H1 (cell line): ENCODE measurements at regions not wholly inside any gene's neighbourhood (a gene's known extent, or its start where the extent isn't known, plus 50 kb on each side); places are given as distances from the start of the nearest gene placed in this dataset.

ENCODE experiments used
- CTCF ChIA-PET: fragments of 300-600 bp; sonication (Branson Sonifier 250); formaldehyde crosslinking; loops from one replicate; lab custom pipeline; 2021; ENCODE audit not compliant: partially characterized antibody; lab: Charles Lee
- POLR2A ChIA-PET: fragments of 300-600 bp; sonication (Branson Sonifier 250); formaldehyde crosslinking; loops from one replicate; lab custom pipeline; 2021; ENCODE audit warnings: inconsistent platforms; ENCODE audit not compliant: partially characterized antibody; lab: Charles Lee
- DNase-seq, 2 experiments: peaks; one replicate each; pipeline versions ENCODE4 v3.0.0 to v3.0.0-alpha.2; 2010 to 2022; ENCODE audit warnings: low spot score in 2 of 2, low read depth in 1 of 2, mixed read lengths in 1 of 2
- FAIRE-seq: peaks from 2 replicates; lab custom pipeline; 2011; peaks lifted over from hg19 to GRCh38; lab: Jason Lieb, UNC
- H2AFZ ChIP-seq: 2 replicates; pipeline ENCODE4 v1.8.1; 2012; ENCODE audit warnings: low read length, inconsistent platforms
- H2AK5ac ChIP-seq: 2 replicates; pipeline ENCODE4 v1.6.1; 2013; ENCODE audit warnings: low read depth, low read length
- H2BK120ac ChIP-seq: replicated peaks from 2 replicates; pipeline ENCODE3; 2013; ENCODE audit warnings: low read depth, low read length, inconsistent platforms
- H2BK12ac ChIP-seq: 2 replicates; pipeline ENCODE4 v1.6.1; 2013; ENCODE audit warnings: low read depth, low read length
- H2BK15ac ChIP-seq: 2 replicates; pipeline ENCODE4 v1.6.1; 2013; ENCODE audit warnings: low read length
- H2BK20ac ChIP-seq: 2 replicates; pipeline ENCODE4 v1.6.1; 2013; ENCODE audit warnings: low read length
- H2BK5ac ChIP-seq: 2 replicates; pipeline ENCODE4 v1.6.1; 2013; ENCODE audit warnings: low read depth, low read length
- H3K14ac ChIP-seq: 2 replicates; pipeline ENCODE4 v1.6.1; 2013; ENCODE audit warnings: inconsistent platforms; ENCODE audit not compliant: insufficient read length
- H3K18ac ChIP-seq: 2 replicates; pipeline ENCODE4 v1.6.1; 2013; ENCODE audit warnings: low read length; ENCODE audit errors: extremely low read depth
- H3K23ac ChIP-seq: 2 replicates; pipeline ENCODE4 v1.6.1; 2013; ENCODE audit warnings: inconsistent platforms; ENCODE audit not compliant: insufficient read length
- H3K23me2 ChIP-seq: 2 replicates; pipeline ENCODE4 v1.6.1; 2013; ENCODE audit warnings: low read depth, low read length
- H3K27ac ChIP-seq: 2 replicates; pipeline ENCODE4 v1.6.1; 2011; ENCODE audit warnings: low read depth, low read length, inconsistent platforms
- H3K27me3 ChIP-seq, 4 experiments: replicated peaks in 1 of 4; 1 replicate in 1 of 4; 2 replicates in 3 of 4; pipeline versions ENCODE4 v1.6.1 to v1.8.1; 2011 to 2013; ENCODE audit warnings: low read length in 3 of 4, mild to moderate bottlenecking in 3 of 4, inconsistent platforms in 2 of 4, mixed read lengths in 2 of 4, moderate library complexity in 1 of 4; ENCODE audit not compliant: control insufficient read depth in 3 of 4, insufficient read depth in 3 of 4; ENCODE audit errors: extremely low read depth in 1 of 4
- H3K36me3 ChIP-seq, 4 experiments: 2 replicates each; pipeline versions ENCODE4 v1.6.1 to v1.8.1; 2011 to 2013; ENCODE audit warnings: mild to moderate bottlenecking in 4 of 4, low read length in 3 of 4, moderate library complexity in 2 of 4, control low read depth in 1 of 4, inconsistent platforms in 1 of 4; ENCODE audit not compliant: insufficient read depth in 4 of 4, control insufficient read depth in 2 of 4
- H3K4ac ChIP-seq: replicated peaks from 2 replicates; pipeline ENCODE3; 2013; ENCODE audit warnings: low read length, low read depth, mixed read lengths, inconsistent platforms; ENCODE audit not compliant: insufficient read length
- H3K4me1 ChIP-seq, 4 experiments: replicated peaks in 1 of 4; 1 replicate in 1 of 4; 2 replicates in 3 of 4; pipeline versions ENCODE4 v1.6.1 to v1.8.1; 2011 to 2013; ENCODE audit warnings: low read length in 3 of 4, inconsistent platforms in 2 of 4, mixed read lengths in 1 of 4; ENCODE audit not compliant: insufficient read depth in 4 of 4, control insufficient read depth in 3 of 4
- H3K4me2 ChIP-seq, 2 experiments: 2 replicates each; pipeline versions ENCODE4 v1.6.1 to v1.8.1; 2011 to 2013; ENCODE audit warnings: low read depth in 2 of 2, low read length in 2 of 2, control low read depth in 1 of 2, inconsistent platforms in 1 of 2, mild to moderate bottlenecking in 1 of 2; ENCODE audit not compliant: insufficient read depth in 1 of 2
- H3K4me3 ChIP-seq, 4 experiments: fragments of 200-600, 300-600 bp in 1 of 4; sonication (generic), shearing (Covaris generic), sonication (Bioruptor Twin) in 1 of 4; 2 replicates each; pipeline versions ENCODE4 v1.5.1 to v1.8.1; 2011 to 2016; ENCODE audit warnings: low read length in 4 of 4, low read depth in 3 of 4, control low read depth in 2 of 4, inconsistent platforms in 2 of 4, mild to moderate bottlenecking in 2 of 4, mixed read lengths in 1 of 4, moderate library complexity in 1 of 4; ENCODE audit not compliant: insufficient read depth in 2 of 4; ENCODE audit errors: extremely low read depth in 1 of 4
- H3K56ac ChIP-seq: replicated peaks from 2 replicates; pipeline ENCODE3; 2013; ENCODE audit warnings: low read depth, mild to moderate bottlenecking, mixed read lengths, low read length, inconsistent platforms; ENCODE audit not compliant: insufficient read length
- H3K79me1 ChIP-seq: 2 replicates; pipeline ENCODE4 v1.6.1; 2013; ENCODE audit warnings: low read depth, low read length, control low read depth
- H3K79me2 ChIP-seq, 2 experiments: 2 replicates each; pipeline versions ENCODE4 v1.6.1 to v1.8.1; 2012 to 2013; ENCODE audit warnings: low read length in 2 of 2, mild to moderate bottlenecking in 2 of 2, inconsistent platforms in 1 of 2; ENCODE audit not compliant: insufficient read depth in 2 of 2, control insufficient read depth in 1 of 2
- H3K9ac ChIP-seq, 4 experiments: replicated peaks in 1 of 4; 1 replicate in 1 of 4; 2 replicates in 3 of 4; pipeline versions ENCODE4 v1.6.1 to v1.8.1; 2011 to 2013; ENCODE audit warnings: low read depth in 3 of 4, low read length in 3 of 4, control low read depth in 2 of 4, mild to moderate bottlenecking in 2 of 4, moderate library complexity in 2 of 4, inconsistent platforms in 1 of 4; ENCODE audit errors: extremely low read depth in 1 of 4
- H3K9me3 ChIP-seq, 2 experiments: 2 replicates each; pipeline versions ENCODE4 v1.6.1 to v1.8.1; 2012 to 2013; ENCODE audit warnings: mild to moderate bottlenecking in 2 of 2, moderate library complexity in 2 of 2, control low read depth in 1 of 2, inconsistent platforms in 1 of 2, low read depth in 1 of 2, low read length in 1 of 2, mixed read lengths in 1 of 2; ENCODE audit not compliant: insufficient read depth in 2 of 2
- H4K20me1 ChIP-seq, 2 experiments: replicated peaks in 1 of 2; 2 replicates each; pipeline versions ENCODE3 to v1.8.1; 2011 to 2013; ENCODE audit warnings: inconsistent platforms in 2 of 2, low read length in 2 of 2, mild to moderate bottlenecking in 1 of 2; ENCODE audit not compliant: insufficient read depth in 2 of 2, control insufficient read depth in 1 of 2
- H4K5ac ChIP-seq: 2 replicates; pipeline ENCODE4 v1.6.1; 2013; ENCODE audit warnings: low read length, low read depth, mixed read lengths, inconsistent platforms; ENCODE audit not compliant: insufficient read length
- H4K8ac ChIP-seq: 2 replicates; pipeline ENCODE4 v1.8.0; 2013; ENCODE audit warnings: mild to moderate bottlenecking, moderate library complexity, low read length, inconsistent platforms; ENCODE audit not compliant: insufficient read depth; ENCODE audit errors: extremely low read depth
- H4K91ac ChIP-seq: replicated peaks from 2 replicates; pipeline ENCODE3; 2013; ENCODE audit warnings: low read length, mixed read lengths, inconsistent platforms; ENCODE audit not compliant: insufficient read length
- BACH1 ChIP-seq: IDR thresholded peaks from 2 replicates; pipeline ENCODE4 v1.6.1; 2012; ENCODE audit warnings: low read length, improper control_type of control experiment
- CBX5 ChIP-seq: fragments of 300-800, 300-1000 bp; sonication (generic); IDR thresholded peaks from 2 replicates; pipeline ENCODE4 v1.7.1; 2016; ENCODE audit warnings: antibody characterized with exemption, low read length, low read depth
- CTBP2 ChIP-seq: IDR thresholded peaks from 2 replicates; pipeline ENCODE4 v1.7.0; 2011; ENCODE audit warnings: borderline replicate concordance, mild to moderate bottlenecking, moderate library complexity, mixed read lengths, low read length; ENCODE audit not compliant: insufficient read depth, insufficient read length
- POLR2AphosphoS5 ChIP-seq: IDR thresholded peaks from 2 replicates; pipeline ENCODE4 v1.6.1; 2011; ENCODE audit warnings: low read depth, low read length
- SIRT6 ChIP-seq: IDR thresholded peaks from one replicate; pipeline ENCODE4 v1.7.1; 2012; ENCODE audit warnings: low read length, inconsistent platforms
- SIX5 ChIP-seq: IDR thresholded peaks from 2 replicates; pipeline ENCODE4 v1.6.1; 2011; ENCODE audit warnings: mild to moderate bottlenecking, low read depth, low read length
- SP1 ChIP-seq: IDR thresholded peaks from 2 replicates; pipeline ENCODE4 v1.6.1; 2011; ENCODE audit warnings: low read depth, low read length
- TAF7 ChIP-seq: optimal IDR thresholded peaks from 2 replicates; pipeline ENCODE3; 2011; ENCODE audit warnings: low read depth, mild to moderate bottlenecking, inconsistent platforms, low read length, moderate library complexity, borderline replicate concordance
- TCF12 ChIP-seq: IDR thresholded peaks from 2 replicates; pipeline ENCODE4 v1.6.1; 2011; ENCODE audit warnings: low read depth, mild to moderate bottlenecking, low read length
- WGBS, 2 experiments: shearing (Covaris generic) in 1 of 2; methylation state at CpG; one replicate each; pipeline versions ENCODE4 v1.1.6 to v1.1.7; 2013 to 2015; ENCODE audit warnings: low lambda C conversion rate in 2 of 2, mixed read lengths in 2 of 2, inconsistent platforms in 1 of 2, low coverage in 1 of 2, missing lambda C conversion rate in 1 of 2; ENCODE audit not compliant: insufficient replicate concordance in 2 of 2, insufficient coverage in 1 of 2, insufficient read length in 1 of 2; ENCODE audit errors: extremely low coverage in 1 of 2, missing lambda C conversion rate in 1 of 2; 5-methylcytosine and 5-hydroxymethylcytosine counted together
- TF ChIP-seq, protein P1 (sequence below), 3 experiments: IDR thresholded peaks; 1 replicate in 2 of 3; 2 replicates in 1 of 3; pipeline versions ENCODE4 v1.5.1 to v1.6.1; 2011; ENCODE audit warnings: low read length in 3 of 3, mild to moderate bottlenecking in 3 of 3, inconsistent platforms in 2 of 3, low read depth in 1 of 3, moderate library complexity in 1 of 3; ENCODE audit not compliant: insufficient read depth in 1 of 3; ENCODE audit errors: control extremely low read depth in 1 of 3
- TF ChIP-seq, protein P2 (sequence below): IDR thresholded peaks from 2 replicates; pipeline ENCODE4 v1.6.1; 2011; ENCODE audit warnings: low read depth, mild to moderate bottlenecking, low read length; ENCODE audit not compliant: insufficient read depth
- TF ChIP-seq, protein P3 (sequence below): IDR thresholded peaks from 2 replicates; pipeline ENCODE4 v1.6.1; 2012; ENCODE audit warnings: inconsistent platforms

DNA sequence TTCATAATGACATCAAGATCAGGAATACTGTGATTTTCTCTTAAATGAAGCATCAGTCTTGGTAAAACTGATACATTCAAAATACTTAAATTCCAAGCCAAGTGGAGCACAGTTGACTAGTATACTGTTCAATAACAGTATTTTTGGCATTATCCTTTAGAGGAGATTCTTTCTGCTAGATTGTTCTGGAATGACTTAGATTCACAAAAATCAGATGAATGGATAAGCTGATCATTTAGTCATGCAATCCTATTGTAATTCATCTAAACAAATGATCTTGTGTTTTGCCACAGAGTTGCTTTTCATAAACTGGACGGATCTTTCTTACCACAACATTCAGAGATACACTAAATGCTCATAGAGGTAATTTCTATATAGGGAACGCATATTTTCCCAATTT lies 232.0 kb downstream of the CXXC4 start:
- CTCF ChIA-PET: interaction anchor here (0.6 kb wide), 1 partner anchor 954 kb away, joined by 4 read pairs; no protein-coding TSS in a partner anchor
- Histone ChIP-seq H3K9ac (no peak overlapping the region), H2BK15ac (no peak overlapping the region), H4K8ac (no peak overlapping the region), H2AK5ac (no peak overlapping the region), H3K27me3 (no peaks in the 10 kb centered on the region), H2AFZ (no peak overlapping the region), H2BK5ac (no peak overlapping the region), H3K23me2 (no peaks in the 10 kb centered on the region), H3K9me3 (no peaks in the 10 kb centered on the region), H3K36me3 (no peaks in the 10 kb centered on the region), H3K23ac (no peak overlapping the region), H2BK120ac (no peak overlapping the region), H3K79me1 (no peaks in the 10 kb centered on the region), H3K4me2 (no peak overlapping the region), H3K14ac (no peak overlapping the region), H4K20me1 (no peaks in the 10 kb centered on the region), H3K18ac (no peak overlapping the region), H3K4me1 (no peaks in the 10 kb centered on the region), H3K56ac (no peak overlapping the region), H3K4me3 (no peak overlapping the region), H3K79me2 (no peaks in the 10 kb centered on the region), H2BK12ac (no peak overlapping the region), H3K27ac (no peak overlapping the region), H3K4ac (no peak overlapping the region), H4K91ac (no peak overlapping the region), H4K5ac (no peak overlapping the region), H2BK20ac (no peak overlapping the region)
- 88% methylated on average over 2 of the region's 2 CpGs; no CpG with 5 or more reads in 1 of the 2 experiments for WGBS, 2 experiments
- POLR2A ChIA-PET: no interaction called here
- DNase-seq: no peak
- FAIRE-seq: no peak
- TF ChIP-seq, protein P1, sequence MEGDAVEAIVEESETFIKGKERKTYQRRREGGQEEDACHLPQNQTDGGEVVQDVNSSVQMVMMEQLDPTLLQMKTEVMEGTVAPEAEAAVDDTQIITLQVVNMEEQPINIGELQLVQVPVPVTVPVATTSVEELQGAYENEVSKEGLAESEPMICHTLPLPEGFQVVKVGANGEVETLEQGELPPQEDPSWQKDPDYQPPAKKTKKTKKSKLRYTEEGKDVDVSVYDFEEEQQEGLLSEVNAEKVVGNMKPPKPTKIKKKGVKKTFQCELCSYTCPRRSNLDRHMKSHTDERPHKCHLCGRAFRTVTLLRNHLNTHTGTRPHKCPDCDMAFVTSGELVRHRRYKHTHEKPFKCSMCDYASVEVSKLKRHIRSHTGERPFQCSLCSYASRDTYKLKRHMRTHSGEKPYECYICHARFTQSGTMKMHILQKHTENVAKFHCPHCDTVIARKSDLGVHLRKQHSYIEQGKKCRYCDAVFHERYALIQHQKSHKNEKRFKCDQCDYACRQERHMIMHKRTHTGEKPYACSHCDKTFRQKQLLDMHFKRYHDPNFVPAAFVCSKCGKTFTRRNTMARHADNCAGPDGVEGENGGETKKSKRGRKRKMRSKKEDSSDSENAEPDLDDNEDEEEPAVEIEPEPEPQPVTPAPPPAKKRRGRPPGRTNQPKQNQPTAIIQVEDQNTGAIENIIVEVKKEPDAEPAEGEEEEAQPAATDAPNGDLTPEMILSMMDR (IDR thresholded peaks at IDR 0.05; ENCODE audit: control extremely low read depth in 1 of 3, insufficient read depth in 1 of 3, low read depth in 1 of 3, low read length in 3 of 3): no peak
- TF ChIP-seq SIRT6 (no peak), BACH1 (no peak), CTBP2 (no peak), TCF12 (no peak), SIX5 (no peak), CBX5 (no peak), SP1 (no peak), POLR2AphosphoS5 (no peak), TAF7 (no peak)
- TF ChIP-seq, protein P2, sequence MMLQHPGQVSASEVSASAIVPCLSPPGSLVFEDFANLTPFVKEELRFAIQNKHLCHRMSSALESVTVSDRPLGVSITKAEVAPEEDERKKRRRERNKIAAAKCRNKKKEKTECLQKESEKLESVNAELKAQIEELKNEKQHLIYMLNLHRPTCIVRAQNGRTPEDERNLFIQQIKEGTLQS: no peak
- TF ChIP-seq, protein P3, sequence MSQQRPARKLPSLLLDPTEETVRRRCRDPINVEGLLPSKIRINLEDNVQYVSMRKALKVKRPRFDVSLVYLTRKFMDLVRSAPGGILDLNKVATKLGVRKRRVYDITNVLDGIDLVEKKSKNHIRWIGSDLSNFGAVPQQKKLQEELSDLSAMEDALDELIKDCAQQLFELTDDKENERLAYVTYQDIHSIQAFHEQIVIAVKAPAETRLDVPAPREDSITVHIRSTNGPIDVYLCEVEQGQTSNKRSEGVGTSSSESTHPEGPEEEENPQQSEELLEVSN: no peak
